NCI-H345 (cell line): ENCODE measurements at regions not wholly inside any gene's neighbourhood (a gene's known extent, or its start where the extent isn't known, plus 50 kb on each side); places are given as distances from the start of the nearest gene placed in this dataset.
"Not testable (repeated sequence)": the region's sequence is repeated elsewhere in the genome, so short reads cannot be mapped to it uniquely, and the experiment has no call there.

Experiments
- DNase-seq: peaks from one replicate; lab custom pipeline; 2025; lab: John Stamatoyannopoulos, UW

DNA sequence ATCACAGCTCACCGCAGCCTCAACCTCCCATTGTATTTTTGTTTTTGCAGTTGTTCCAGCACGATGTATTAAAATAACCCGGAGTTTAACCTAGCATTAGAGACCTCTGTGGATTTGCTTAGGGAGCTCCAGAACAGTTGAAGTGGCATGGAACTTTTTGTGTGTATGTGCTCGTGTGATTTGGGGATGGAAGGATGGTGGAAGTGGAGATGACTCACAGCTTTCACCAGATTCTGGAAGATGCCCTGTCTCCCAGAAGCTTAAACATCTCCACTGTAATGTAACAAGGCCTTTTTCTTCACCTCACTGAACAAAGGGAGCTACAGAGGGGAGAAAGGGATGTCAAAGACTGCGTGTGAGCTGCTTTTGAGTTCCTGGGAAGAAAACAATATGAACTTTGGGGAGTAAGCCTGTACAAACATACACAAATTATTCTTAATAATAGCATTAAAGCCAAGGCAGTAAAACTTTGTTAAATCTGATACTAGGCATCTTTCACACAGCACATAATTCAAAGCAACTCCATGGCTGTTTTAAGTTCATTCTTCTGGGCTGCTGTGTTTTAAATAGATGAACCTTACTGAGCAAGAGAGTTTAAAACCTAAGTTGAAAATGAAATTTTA, 226.4 kb downstream of the ADAMTS15 start:
- DNase-seq = no peak

GRCh38 chr11:130675371-130675821, 227.0 kb downstream of the ADAMTS15 start:
- no peak for DNase-seq

GRCh38 chr11:130675917-130676316, 227.5 kb downstream of the ADAMTS15 start:
- no peak for DNase-seq

- no peak for DNase-seq
These were observed 229.2 kb downstream of the ADAMTS15 start for GRCh38 chr11:130677486-130678153.

DNA sequence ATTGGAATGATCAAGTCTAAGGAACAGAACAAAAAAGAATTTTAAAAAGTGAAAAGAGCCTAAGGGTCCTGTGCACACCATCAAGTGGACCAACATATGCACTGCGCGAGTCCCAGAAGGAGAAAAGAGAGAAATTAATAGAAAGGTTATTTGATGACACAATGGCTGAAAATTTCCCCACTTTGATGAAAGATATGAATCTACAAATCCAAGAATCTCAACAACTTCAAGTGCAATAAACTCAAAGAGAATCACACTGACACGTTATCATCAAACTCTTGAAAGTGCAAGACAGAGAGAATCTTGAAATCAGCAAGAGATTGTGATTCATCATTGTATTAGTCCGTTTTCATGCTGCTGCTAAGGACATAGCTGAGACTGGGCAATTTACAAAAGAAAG, 230.8 kb downstream of the ADAMTS15 start:
- no peak for DNase-seq

DNA sequence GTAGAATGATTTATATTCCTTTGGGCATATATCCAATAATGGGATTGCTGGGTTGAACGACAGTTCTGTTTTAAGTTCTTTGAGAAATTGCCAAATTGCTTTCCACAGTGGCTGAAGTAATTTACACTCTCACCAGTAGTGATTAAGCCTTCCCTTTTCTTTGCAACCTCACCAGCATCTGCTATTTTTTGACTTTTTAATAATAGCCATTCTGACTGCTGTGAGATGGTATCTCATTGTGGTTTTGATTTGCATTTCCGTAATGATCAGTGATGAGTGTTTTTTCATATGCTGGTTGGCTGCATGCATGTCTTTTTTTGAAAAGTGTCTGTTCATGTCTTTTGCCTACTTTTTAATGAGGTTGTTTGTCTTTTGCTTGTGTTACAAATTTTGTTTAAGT, 233.8 kb downstream of the SNX19 start:
- DNase-seq = not testable (repeated sequence)

DNA sequence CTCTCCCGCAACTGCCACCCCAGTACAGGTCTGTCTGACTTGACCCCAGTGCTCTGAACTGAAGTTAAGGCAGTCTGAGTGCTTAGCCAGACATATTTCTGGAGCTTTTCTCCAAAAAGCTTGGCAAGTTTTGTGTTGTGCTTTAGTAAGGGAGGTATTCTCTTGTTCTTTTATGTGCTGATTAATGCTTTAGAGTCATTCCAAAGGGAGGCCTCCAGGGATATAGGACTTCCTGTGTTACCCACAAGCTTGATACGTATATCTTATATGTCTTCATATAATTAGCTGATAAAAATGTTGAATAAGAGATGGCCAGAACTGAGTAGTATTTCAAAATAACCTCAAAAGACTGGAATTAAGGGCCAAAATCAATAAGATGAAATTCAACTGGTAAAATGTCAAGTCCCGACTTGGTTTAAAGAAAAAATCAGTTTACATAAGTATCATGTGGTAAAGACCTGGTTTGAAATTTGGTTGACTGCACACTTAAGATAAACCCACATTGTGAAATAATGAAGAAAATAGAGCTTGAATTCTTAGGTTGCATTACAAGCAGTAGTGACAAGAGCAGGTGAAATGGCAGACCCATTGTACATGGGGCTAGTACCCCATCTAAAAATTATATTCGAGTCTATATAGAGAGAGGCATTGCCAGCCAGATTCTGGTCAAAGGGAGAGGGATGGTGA, 226.9 kb downstream of the SNX19 start:
- no peak for DNase-seq

- DNase-seq = no peak
These were observed 224.7 kb downstream of the SNX19 start for GRCh38 chr11:130691581-130691980.

GRCh38 chr11:130692220-130692619, 224.1 kb downstream of the SNX19 start:
- DNase-seq = no peak

DNA sequence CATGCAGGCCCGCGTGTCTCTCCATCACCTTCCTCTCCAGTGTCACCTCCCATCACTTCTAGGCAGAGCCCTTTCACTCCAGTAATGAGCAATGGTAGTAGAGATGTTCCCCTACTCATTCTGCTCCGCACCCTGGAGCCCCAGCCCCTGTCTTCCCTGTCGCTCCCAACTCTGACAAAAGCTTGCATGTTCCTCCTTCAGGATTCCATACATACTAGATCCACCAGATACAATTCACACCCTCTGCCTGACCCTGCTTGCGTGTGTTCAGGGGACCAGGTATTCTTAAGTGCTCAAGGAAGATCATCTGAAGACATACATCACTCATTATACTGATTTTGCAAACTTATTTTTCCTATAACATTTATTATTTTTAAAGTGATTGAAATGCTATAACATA, 222.7 kb downstream of the SNX19 start:
- DNase-seq = no peak

GRCh38 chr11:130694488-130695045, 221.7 kb downstream of the SNX19 start:
- DNase-seq = no peak

DNA sequence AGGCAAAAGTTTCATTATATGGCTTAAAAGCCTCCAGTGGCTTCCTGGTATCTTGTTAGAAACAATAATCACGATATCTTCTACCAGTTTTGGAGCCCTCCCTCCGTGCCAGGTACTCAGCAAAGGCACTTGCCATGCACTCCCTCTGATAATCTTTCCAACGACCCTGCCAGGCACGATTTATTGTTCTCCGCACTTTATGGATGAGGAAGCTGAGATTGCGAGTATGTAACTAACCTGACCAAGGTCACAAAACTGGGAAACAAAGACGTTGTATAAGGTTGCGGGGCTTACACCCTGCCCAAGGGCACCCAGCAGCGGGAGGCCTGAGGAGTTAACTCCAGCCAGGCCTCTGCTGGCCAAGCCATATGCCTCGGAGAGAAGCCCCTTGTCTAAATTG, 218.1 kb downstream of the SNX19 start:
- no peak for DNase-seq

DNA sequence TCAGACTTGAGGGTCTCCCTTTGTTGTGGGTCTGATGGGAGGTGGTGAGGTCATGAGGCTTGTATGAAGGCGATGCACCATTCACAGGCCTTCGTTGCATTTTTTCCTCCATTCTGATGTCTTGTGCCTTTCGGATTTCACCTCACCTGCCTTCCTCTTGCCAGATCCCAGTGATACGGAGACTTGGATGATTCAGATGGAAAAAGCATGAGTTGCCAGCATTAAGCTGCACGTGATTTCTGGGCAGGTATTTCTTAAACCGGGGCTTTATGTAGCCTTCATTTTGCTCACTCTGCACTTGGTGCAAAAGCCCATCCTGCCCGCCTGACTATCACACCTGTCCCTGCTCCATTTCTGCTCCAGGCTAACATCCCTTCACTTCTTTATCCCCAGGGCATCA, 216.7 kb downstream of the SNX19 start:
- no peak for DNase-seq

DNA sequence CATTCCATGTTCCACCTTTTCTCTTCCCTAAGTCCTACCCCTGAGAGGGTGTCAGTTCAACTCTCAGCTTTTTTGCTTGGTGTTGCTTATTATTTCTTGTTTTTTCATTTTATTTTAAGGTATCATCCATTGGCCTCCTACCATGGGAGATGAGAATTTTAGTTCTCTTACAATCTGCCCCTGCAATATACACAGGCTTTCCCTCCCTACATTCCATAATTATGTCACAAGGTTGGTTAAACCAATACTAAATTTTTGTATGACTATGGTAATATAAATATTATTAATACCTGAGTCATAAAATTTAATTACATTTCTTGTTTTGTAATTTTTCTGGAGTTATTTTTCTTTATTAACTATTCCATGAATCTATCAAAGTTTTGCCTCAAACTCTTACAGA, 216.2 kb downstream of the SNX19 start:
- DNase-seq = no peak

DNA sequence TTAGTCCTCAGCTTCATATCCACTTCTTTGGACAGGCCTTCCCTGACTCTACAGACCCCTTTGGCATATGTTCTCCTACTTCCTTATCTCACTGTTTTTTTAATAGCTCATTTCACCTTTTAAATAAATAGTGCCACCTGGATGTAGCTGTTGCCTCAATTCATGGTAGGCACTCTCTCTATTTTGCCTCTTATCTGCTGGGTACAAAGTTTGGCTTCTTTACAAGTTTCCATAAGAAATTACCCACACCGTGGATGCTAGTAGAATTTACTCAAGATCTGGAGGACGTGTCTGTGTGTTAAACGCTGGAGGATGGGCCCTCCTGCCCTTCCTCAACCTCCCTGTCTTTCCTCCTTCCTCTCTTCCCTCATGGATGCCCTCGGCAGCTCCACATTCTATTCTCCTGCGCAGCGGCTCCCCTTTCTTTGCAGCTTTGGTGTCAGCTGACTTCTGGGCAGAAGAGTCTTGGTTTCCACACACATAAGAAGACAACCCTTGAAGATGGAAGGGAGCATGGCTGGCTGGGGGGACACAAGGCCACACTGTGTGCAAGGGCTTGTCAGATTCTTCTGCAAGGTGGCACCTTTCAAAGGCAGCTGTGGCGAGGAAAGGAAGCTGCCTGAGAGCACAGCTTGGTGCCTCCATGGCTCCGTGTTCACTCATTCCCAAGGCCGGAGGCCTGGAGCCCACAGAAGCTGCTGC, 212.6 kb downstream of the SNX19 start:
- DNase-seq = no peak

GRCh38 chr11:130705670-130706421, 210.4 kb downstream of the SNX19 start:
- no peak for DNase-seq

GRCh38 chr11:130706572-130706971, 209.7 kb downstream of the SNX19 start:
- DNase-seq = no peak

GRCh38 chr11:130707217-130707616, 209.1 kb downstream of the SNX19 start:
- no peak for DNase-seq

GRCh38 chr11:130709531-130709930, 206.7 kb downstream of the SNX19 start:
- no peak for DNase-seq

DNA sequence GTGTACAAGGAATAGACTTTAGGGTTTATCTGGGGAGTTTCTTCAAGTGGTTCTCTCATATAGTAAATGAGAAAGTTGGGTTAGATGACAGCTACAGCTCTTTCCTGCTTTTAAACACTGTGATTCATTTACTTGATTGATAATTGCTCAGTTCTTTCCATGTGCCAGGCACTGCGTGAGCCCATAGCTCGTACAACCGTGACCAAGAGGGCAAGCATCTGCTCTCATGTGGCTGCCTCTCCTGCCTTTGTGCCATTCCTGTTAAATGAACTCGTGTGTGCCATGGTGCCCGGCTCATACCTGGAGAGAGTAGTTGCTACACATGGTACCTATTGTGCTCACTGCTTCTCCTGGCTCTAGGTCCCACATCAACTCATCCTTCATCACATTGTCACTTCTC, 206.3 kb downstream of the SNX19 start:
- DNase-seq = no peak

- no peak for DNase-seq
These were observed 205.7 kb downstream of the SNX19 start for GRCh38 chr11:130710497-130711012.
